ENCODE measurements at regions not wholly inside any gene's neighbourhood (a gene's known extent, or its start where the extent isn't known, plus 50 kb on each side); places are given as distances from the start of the nearest gene placed in this dataset.

DNA sequence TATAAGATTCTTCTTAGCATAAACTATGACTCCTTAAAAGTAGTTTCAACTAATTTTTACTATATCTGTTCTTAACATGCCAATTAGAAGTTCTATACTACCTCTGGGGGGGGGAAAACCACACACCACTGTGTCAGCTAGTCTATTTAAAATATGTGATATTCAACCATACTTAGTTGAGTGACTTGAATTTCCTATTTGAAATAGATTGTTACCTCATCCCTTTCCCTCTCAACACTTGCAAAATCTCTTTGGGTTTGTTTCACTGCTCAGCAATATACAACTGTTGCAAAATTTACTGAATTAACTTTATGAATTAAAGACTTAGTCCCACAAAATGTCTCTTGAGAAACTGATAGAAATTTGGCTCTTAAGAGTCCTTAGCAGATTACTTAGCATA lies 151.1 kb upstream of the POU5F2 start:
- no peak overlapping the region for H3K23ac ChIP-seq (ENCODE audit: low read depth, low read length)
- no peak overlapping the region for H3K4me2 ChIP-seq (ENCODE audit: low read depth, low read length)
- TF ChIP-seq MXI1 (IDR thresholded peaks at IDR 0.05; ENCODE audit: borderline replicate concordance, low read depth, low read length) (no peak), POLR2A (IDR thresholded peaks at IDR 0.05; ENCODE audit: low read depth, low read length) (no peak), MAFK (IDR thresholded peaks at IDR 0.05; ENCODE audit: low read depth, low read length) (no peak), RCOR1 (IDR thresholded peaks at IDR 0.05; ENCODE audit: insufficient replicate concordance, low read length) (no peak), CEBPB (IDR thresholded peaks at IDR 0.05; ENCODE audit: low read depth, low read length) (no peak), CHD1 (IDR thresholded peaks at IDR 0.05; ENCODE audit: low read depth, low read length) (no peak), BHLHE40 (IDR thresholded peaks at IDR 0.05; ENCODE audit: low read depth, low read length) (no peak), FOS (IDR thresholded peaks at IDR 0.05; ENCODE audit: low read depth, low read length) (no peak)
- TF ChIP-seq, protein P1, sequence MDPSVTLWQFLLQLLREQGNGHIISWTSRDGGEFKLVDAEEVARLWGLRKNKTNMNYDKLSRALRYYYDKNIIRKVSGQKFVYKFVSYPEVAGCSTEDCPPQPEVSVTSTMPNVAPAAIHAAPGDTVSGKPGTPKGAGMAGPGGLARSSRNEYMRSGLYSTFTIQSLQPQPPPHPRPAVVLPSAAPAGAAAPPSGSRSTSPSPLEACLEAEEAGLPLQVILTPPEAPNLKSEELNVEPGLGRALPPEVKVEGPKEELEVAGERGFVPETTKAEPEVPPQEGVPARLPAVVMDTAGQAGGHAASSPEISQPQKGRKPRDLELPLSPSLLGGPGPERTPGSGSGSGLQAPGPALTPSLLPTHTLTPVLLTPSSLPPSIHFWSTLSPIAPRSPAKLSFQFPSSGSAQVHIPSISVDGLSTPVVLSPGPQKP (IDR thresholded peaks at IDR 0.05; ENCODE audit: borderline replicate concordance, low read depth, low read length), result no peak
- H3K9me1 ChIP-seq (ENCODE audit: insufficient read depth, low read length), result no peaks in the 10 kb centered on the region
- dilution Hi-C loops (cut with HindIII; ENCODE audit: low sequenced_read_pairs, unreplicated experiment), result no loop called here
- ATAC-seq (ENCODE audit: low read depth) (no peak), DNase-seq (no peak)
- no peak overlapping the region for H3K27ac ChIP-seq (ENCODE audit: insufficient read depth, low read length)
- in situ Hi-C loops (cut with MboI; ENCODE audit: low sequenced_read_pairs), result no loop called here
- H2BK5ac ChIP-seq (ENCODE audit: low read depth, low read length, poor library complexity, severe bottlenecking), result no peak overlapping the region
- no peak overlapping the region for H2AK9ac ChIP-seq (replicated peaks; ENCODE audit: low read depth, low read length, poor library complexity)
- H4K20me1 ChIP-seq (ENCODE audit: insufficient read depth, low read length), result no peaks in the 10 kb centered on the region
- no peak overlapping the region for H3K56ac ChIP-seq (ENCODE audit: extremely low read depth, insufficient read depth, low read length)
- no peak overlapping the region for H4K91ac ChIP-seq (ENCODE audit: insufficient read depth, low read depth, low read length)
- no peaks in the 10 kb centered on the region for H3K4me1 ChIP-seq (ENCODE audit: control insufficient read depth, insufficient read depth, low read length)
- H3K27me3 ChIP-seq (ENCODE audit: control insufficient read depth, insufficient read depth, low read length), result no peaks in the 10 kb centered on the region
- no peak overlapping the region for H4K5ac ChIP-seq (ENCODE audit: low read depth, low read length)
- H2BK120ac ChIP-seq (ENCODE audit: low read depth, low read length), result no peak overlapping the region
- H2AFZ ChIP-seq (replicated peaks; ENCODE audit: low read length, poor library complexity), result no peak overlapping the region
- H3K14ac ChIP-seq (replicated peaks; ENCODE audit: low read depth, low read length), result no peak overlapping the region
- CTCF ChIA-PET, result no interaction called here
- H3K4ac ChIP-seq (ENCODE audit: low read depth, low read length), result no peak overlapping the region
- no peak overlapping the region for H3K4me3 ChIP-seq (ENCODE audit: insufficient read depth, low read depth, low read length)
- H4K8ac ChIP-seq (ENCODE audit: low read depth in 2 of 2, low read length in 2 of 2), result no peak overlapping the region
- BruUV-seq (replicated peaks), result no TSS peak
- intact Hi-C loops (cut with micrococcal nuclease), result loop anchor here (5.0 kb wide), 2 partner anchors 85 to 285 kb away; no protein-coding TSS in a partner anchor
- no peaks in the 10 kb centered on the region for H3K9me3 ChIP-seq (ENCODE audit: control insufficient read depth, insufficient read depth, low read length)
- H2BK20ac ChIP-seq (ENCODE audit: low read depth, low read length), result no peak overlapping the region
- H3K79me1 ChIP-seq (ENCODE audit: low read depth in 1 of 2, low read length in 2 of 2), result no peaks in the 10 kb centered on the region; a peak in 1 of 4 replicates
- no peak overlapping the region for H3K18ac ChIP-seq (ENCODE audit: low read depth, low read length)
- POLR2A ChIA-PET (ENCODE audit: unreplicated experiment), result no interaction called here
- H2BK15ac ChIP-seq (ENCODE audit: low read depth, low read length), result no peak overlapping the region
- H3K9ac ChIP-seq (ENCODE audit: low read depth, low read length), result no peak overlapping the region
- no peak overlapping the region for H2AK5ac ChIP-seq (ENCODE audit: low read depth, low read length)
- no peaks in the 10 kb centered on the region for H3K36me3 ChIP-seq (ENCODE audit: control insufficient read depth, insufficient read depth, low read length)
